Right lobe of liver (tissue), 6 donors: ENCODE measurements at regions not wholly inside any gene's neighbourhood (a gene's known extent, or its start where the extent isn't known, plus 50 kb on each side); places are given as distances from the start of the nearest gene placed in this dataset.

Source experiments
- ATAC-seq, 4 donors: fragments of 200-7000 bp; cut with Tn5 transposase; one replicate each; pipeline ENCODE4 v1.9.1; 2020; ENCODE audit warnings: mild to moderate bottlenecking in 4 of 4, moderate library complexity in 4 of 4
- DNase-seq, 3 donors: peaks; one replicate each; pipeline ENCODE4 v3.0.0-alpha.2; 2020
- H3K27ac ChIP-seq, 3 donors: fragments of 200-600 bp; one replicate each; pipeline ENCODE4 v1.8.0; 2022
- H3K27me3 ChIP-seq, 2 donors: fragments of 200-600 bp; one replicate each; pipeline ENCODE4 v1.8.0; 2022
- H3K36me3 ChIP-seq, 4 donors: fragments of 200-600 bp; sonication (generic) in 1 of 4; one replicate each; pipeline versions ENCODE4 v1.5.1 to v1.8.0; 2017 to 2022; ENCODE audit warnings: control low read depth in 1 of 4
- H3K4me1 ChIP-seq, 4 donors: fragments of 200-600 bp; sonication (generic) in 1 of 4; one replicate each; pipeline versions ENCODE4 v1.5.1 to v1.8.0; 2017 to 2022; ENCODE audit warnings: control low read depth in 1 of 4
- H3K4me3 ChIP-seq, 3 donors: fragments of 200-600 bp; one replicate each; pipeline ENCODE4 v1.8.0; 2022
- H3K9me3 ChIP-seq, 4 donors: fragments of 200-600 bp; sonication (generic) in 1 of 4; one replicate each; pipeline versions ENCODE4 v1.5.1 to v1.8.0; 2017 to 2022; ENCODE audit warnings: control low read depth in 1 of 4
- CTCF ChIP-seq, 4 donors: fragments of 200-600 bp in 3 of 4; fragments of 450-650 bp in 1 of 4; IDR thresholded peaks; one replicate each; pipeline versions ENCODE4 v1.5.1 to v1.8.0; 2016 to 2022; ENCODE audit warnings: antibody characterized with exemption in 4 of 4, mild to moderate bottlenecking in 2 of 4
- POLR2A ChIP-seq: fragments of 450-650 bp; IDR thresholded peaks from one replicate; pipeline ENCODE4 v1.6.1; 2017; ENCODE audit warnings: antibody characterized with exemption, mild to moderate bottlenecking
- WGBS: methylation state at CpG from one replicate; pipeline ENCODE4 v1.1.6; 2018; ENCODE audit warnings: low coverage, low lambda C conversion rate; ENCODE audit not compliant: insufficient coverage; ENCODE audit errors: missing lambda C conversion rate; 5-methylcytosine and 5-hydroxymethylcytosine counted together
- intact Hi-C, 2 donors: fragments of 100-400 bp; cut with DNase I; formaldehyde crosslinking; loops; one replicate each; pipeline versions ENCODE4 v1.11.2 to v1.14.1; 2022
- donor health status: DM: no; HTN: yes; CAD: no.
- donor health status: DM: no; HTN: no; CAD: no.
- donor health status: DM: no; HTN: no; CAD: no.
- donor health status: DM: no; HTN: yes; CAD: no.
- donor health status: DM: no; HTN: yes; CAD: no.

DNA sequence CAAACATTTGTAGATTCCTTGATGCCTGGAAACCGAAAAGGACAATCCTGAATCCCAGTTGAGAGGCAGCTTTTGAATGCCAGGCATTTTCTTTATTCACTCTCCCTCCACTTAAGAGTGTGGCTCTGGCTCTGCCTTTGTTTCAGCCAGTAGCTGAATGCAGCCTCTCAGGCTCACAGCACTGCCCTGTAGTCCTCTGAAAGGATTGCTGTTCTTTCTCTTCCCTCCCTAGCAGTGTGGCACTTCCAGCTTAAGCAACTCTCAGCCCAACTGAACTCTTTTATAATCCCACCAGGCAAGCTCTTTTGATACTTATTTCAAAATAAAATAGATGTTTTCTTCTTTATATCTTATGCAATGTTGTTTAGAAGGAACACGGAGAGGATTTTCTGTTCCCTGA is 415.6 kb downstream of the GJA1 start:
- intact Hi-C loops: no loop called here
- H3K4me3 ChIP-seq: no peak overlapping the region

GRCh38 chr6:121853686-121854085 is 418.2 kb downstream of the GJA1 start:
- TF ChIP-seq POLR2A (no peak), CTCF (IDR thresholded peaks at IDR 0.05) (no peak)
- no peak for ATAC-seq
- Histone ChIP-seq H3K4me1 (no peaks in the 10 kb centered on the region), H3K9me3 (no peaks in the 10 kb centered on the region), H3K4me3 (no peak overlapping the region), H3K36me3 (no peaks in the 10 kb centered on the region), H3K27me3 (no peaks in the 10 kb centered on the region), H3K27ac (no peak overlapping the region)
- intact Hi-C loops: no loop called here
- no peak for DNase-seq
- WGBS: 51% methylated on average over 4 of the region's 4 CpGs

More for the DNA sequence above, 415.6 kb downstream of the GJA1 start:
- Histone ChIP-seq H3K4me1 (no peaks in the 10 kb centered on the region), H3K27ac (no peak overlapping the region), H3K9me3 (no peaks in the 10 kb centered on the region), H3K36me3 (no peaks in the 10 kb centered on the region), H3K27me3 (no peaks in the 10 kb centered on the region)
- ATAC-seq (no peak), DNase-seq (no peak)
- TF ChIP-seq POLR2A: no peak
- no peak for TF ChIP-seq CTCF (IDR thresholded peaks at IDR 0.05)
- 29% methylated on average over 2 of the region's 2 CpGs for WGBS

GRCh38 chr6:121855521-121855920 is 420.1 kb downstream of the GJA1 start:
- Histone ChIP-seq H3K4me3 (no peak overlapping the region), H3K36me3 (no peaks in the 10 kb centered on the region), H3K9me3 (no peaks in the 10 kb centered on the region), H3K27ac (no peak overlapping the region), H3K4me1 (no peaks in the 10 kb centered on the region), H3K27me3 (no peaks in the 10 kb centered on the region)
- TF ChIP-seq CTCF (IDR thresholded peaks at IDR 0.05) (no peak), POLR2A (no peak)
- WGBS: 53% methylated on average over 4 of the region's 4 CpGs
- DNase-seq (no peak), ATAC-seq (no peak)
- intact Hi-C loops: no loop called here

- Histone ChIP-seq H3K9me3 (no peaks in the 10 kb centered on the region), H3K27me3 (no peaks in the 10 kb centered on the region), H3K4me1 (no peaks in the 10 kb centered on the region), H3K4me3 (no peak overlapping the region), H3K36me3 (no peaks in the 10 kb centered on the region), H3K27ac (no peak overlapping the region)
- ATAC-seq (no peak), DNase-seq (no peak)
- TF ChIP-seq CTCF (IDR thresholded peaks at IDR 0.05): no peak
- WGBS: 52% methylated on average over 2 of the region's 2 CpGs
- intact Hi-C loops: no loop called here
These were observed 420.9 kb downstream of the GJA1 start for GRCh38 chr6:121856296-121856695.

DNA sequence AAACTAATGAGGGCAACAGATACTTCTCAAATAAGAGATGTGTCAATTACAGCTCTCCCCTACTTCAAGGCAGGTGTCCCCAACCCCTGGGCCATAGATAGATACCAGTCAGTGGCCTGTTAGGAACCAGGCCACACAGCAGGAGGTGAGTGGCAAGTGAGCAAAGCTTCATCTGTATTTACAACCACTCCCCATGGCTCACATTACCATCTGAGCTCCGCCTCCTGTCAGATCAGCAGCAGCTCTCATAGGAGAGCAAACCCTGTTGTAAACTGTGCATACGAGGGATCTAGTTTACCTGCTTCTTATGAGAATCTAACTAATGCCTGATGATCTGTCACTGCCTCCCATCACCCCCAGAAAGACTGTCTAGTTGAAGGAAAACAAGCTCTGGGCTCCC is 422.1 kb downstream of the GJA1 start:
- intact Hi-C loops: no loop called here
- H3K27ac ChIP-seq: no peak overlapping the region
- H3K4me3 ChIP-seq: no peak overlapping the region
- 60% methylated on average over 1 of the region's 2 CpGs for WGBS
- DNase-seq: no peak
- no peak for ATAC-seq
- no peaks in the 10 kb centered on the region for H3K9me3 ChIP-seq
- no peaks in the 10 kb centered on the region for H3K4me1 ChIP-seq
- no peaks in the 10 kb centered on the region for H3K36me3 ChIP-seq
- H3K27me3 ChIP-seq: no peaks in the 10 kb centered on the region
- TF ChIP-seq CTCF (IDR thresholded peaks at IDR 0.05): no peak
- TF ChIP-seq POLR2A: no peak
